DOHH2 (cell line): ENCODE measurements at regions not wholly inside any gene's neighbourhood (a gene's known extent, or its start where the extent isn't known, plus 50 kb on each side); places are given as distances from the start of the nearest gene placed in this dataset.

Source experiments
- CTCF ChIP-seq: fragments of 200-600 bp; sonication (generic); IDR thresholded peaks from one replicate; pipeline ENCODE4 v1.5.1; 2014; ENCODE audit warnings: antibody characterized with exemption, mild to moderate bottlenecking, low read depth, low read length; ENCODE audit not compliant: poor library complexity, severe bottlenecking
- EZH2phosphoT487 ChIP-seq: fragments of 200-600 bp; sonication (generic); IDR thresholded peaks from 2 replicates; pipeline ENCODE4 v1.6.1; 2017; ENCODE audit warnings: borderline replicate concordance, mild to moderate bottlenecking, antibody characterized with exemption, low read length, moderate library complexity, mixed read lengths

GRCh38 chr2:116879650-116880160 is 934.8 kb upstream of the DDX18 start:
- TF ChIP-seq CTCF (no peak), EZH2phosphoT487 (no peak)
